ENCODE measurements at regions not wholly inside any gene's neighbourhood (a gene's known extent, or its start where the extent isn't known, plus 50 kb on each side); places are given as distances from the start of the nearest gene placed in this dataset.

DNA sequence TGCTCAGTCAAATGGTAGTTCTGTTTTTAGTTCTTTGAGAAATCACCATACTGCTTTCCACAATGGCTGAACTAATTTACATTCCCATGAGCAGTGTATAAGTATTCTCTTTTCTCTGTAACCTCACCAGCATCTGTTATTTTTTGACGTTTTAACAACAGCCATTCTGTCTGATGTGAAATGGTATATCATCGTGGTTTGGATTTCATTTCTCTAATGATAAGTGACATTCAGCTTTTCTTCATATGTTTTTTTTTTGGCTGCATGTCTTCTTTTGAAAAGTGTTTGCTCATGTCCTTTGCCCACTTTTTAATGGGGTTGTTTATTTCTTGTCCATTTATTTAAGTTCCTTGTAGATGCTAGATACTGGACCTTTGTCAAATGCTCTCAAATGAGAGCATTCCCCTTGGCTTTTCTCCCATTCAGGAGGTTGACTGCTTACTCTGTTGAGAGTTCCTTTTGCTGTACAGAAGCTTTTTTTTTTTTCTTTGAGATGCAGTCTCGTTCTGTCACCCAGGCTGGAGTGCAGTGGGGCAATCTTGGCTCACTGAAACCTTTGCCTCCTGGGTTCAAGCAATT, 58.7 kb upstream of the RGMB start:
- intact Hi-C loops (cut with DNase I) = no loop called here
- no peaks in the 10 kb centered on the region for H3K4me1 ChIP-seq
- no peaks in the 10 kb centered on the region for H3K36me3 ChIP-seq
- no peaks in the 10 kb centered on the region for H3K27me3 ChIP-seq (ENCODE audit: low read depth)
- TF ChIP-seq, protein P1, sequence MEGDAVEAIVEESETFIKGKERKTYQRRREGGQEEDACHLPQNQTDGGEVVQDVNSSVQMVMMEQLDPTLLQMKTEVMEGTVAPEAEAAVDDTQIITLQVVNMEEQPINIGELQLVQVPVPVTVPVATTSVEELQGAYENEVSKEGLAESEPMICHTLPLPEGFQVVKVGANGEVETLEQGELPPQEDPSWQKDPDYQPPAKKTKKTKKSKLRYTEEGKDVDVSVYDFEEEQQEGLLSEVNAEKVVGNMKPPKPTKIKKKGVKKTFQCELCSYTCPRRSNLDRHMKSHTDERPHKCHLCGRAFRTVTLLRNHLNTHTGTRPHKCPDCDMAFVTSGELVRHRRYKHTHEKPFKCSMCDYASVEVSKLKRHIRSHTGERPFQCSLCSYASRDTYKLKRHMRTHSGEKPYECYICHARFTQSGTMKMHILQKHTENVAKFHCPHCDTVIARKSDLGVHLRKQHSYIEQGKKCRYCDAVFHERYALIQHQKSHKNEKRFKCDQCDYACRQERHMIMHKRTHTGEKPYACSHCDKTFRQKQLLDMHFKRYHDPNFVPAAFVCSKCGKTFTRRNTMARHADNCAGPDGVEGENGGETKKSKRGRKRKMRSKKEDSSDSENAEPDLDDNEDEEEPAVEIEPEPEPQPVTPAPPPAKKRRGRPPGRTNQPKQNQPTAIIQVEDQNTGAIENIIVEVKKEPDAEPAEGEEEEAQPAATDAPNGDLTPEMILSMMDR (IDR thresholded peaks at IDR 0.05) = no peak
- no peaks in the 10 kb centered on the region for H3K9me3 ChIP-seq
- H3K4me3 ChIP-seq = no peak overlapping the region
- ATAC-seq = no peak
- no peak overlapping the region for H3K27ac ChIP-seq
- no peak for DNase-seq

DNA sequence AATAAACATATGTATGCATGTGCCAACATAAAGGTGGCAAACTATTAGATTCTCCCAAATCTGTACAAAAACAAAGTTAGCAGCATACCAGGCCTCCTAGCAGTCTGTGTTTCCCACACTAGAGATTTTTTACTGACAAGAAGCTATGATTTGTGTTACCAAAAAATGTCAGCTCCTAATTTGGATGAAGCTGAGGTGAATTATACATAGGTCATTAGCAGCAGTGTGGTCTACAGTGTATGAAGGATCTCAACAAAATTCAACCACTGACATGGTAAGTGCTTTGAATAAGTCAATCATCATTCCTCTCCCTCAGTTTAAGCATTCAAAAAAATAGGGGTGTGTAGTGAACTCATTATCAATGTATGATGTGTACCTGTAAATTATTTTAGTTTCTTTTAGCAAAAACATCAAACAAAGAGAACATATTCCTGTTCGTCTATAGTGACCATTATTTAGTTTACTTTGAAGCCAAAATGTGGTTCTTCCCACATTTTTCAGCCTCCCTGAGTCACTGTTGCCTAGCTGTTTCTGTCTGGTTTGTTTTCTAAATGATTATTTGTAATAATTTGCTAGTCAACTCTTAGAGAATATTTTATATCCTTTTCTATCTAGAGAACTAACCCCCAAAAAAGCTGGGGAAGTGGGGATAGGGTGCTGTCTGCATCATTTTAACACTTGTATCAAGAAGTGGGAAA, 52.1 kb upstream of the RGMB start:
- H3K27ac ChIP-seq = no peak overlapping the region
- no peak overlapping the region for H3K4me3 ChIP-seq
- intact Hi-C loops (cut with DNase I) = no loop called here
- no peaks in the 10 kb centered on the region for H3K4me1 ChIP-seq
- ATAC-seq = no peak
- TF ChIP-seq, protein P1 (IDR thresholded peaks at IDR 0.05) = no peak
- H3K36me3 ChIP-seq = no peaks in the 10 kb centered on the region
- no peak for DNase-seq
- H3K9me3 ChIP-seq = no peaks in the 10 kb centered on the region
- no peaks in the 10 kb centered on the region for H3K27me3 ChIP-seq (ENCODE audit: low read depth)

DNA sequence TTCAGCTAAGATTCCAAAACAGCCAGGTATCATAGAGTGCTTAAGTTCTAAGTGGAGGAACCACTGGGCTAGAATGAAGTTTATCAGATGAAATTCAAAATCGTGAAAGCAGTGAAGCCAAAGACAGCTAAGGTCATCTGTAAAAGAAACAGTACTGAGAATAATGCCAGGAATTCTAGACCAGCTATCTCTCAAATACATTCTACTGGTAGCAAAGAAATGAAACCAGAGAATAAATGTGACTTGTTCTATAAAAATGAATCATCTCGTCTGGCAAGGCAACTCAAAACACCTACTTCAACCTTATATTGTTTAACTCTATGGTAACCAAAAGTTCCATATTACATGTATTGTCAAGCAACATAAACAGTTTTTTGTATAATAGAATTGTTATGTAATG, 51.3 kb upstream of the RGMB start:
- no peak overlapping the region for H3K4me3 ChIP-seq
- no peaks in the 10 kb centered on the region for H3K36me3 ChIP-seq
- no peaks in the 10 kb centered on the region for H3K27me3 ChIP-seq (ENCODE audit: low read depth)
- no peak overlapping the region for H3K27ac ChIP-seq
- H3K4me1 ChIP-seq = no peaks in the 10 kb centered on the region
- no peak for ATAC-seq
- DNase-seq = no peak
- TF ChIP-seq, protein P1 (IDR thresholded peaks at IDR 0.05) = no peak
- intact Hi-C loops (cut with DNase I) = no loop called here
- no peaks in the 10 kb centered on the region for H3K9me3 ChIP-seq

DNA sequence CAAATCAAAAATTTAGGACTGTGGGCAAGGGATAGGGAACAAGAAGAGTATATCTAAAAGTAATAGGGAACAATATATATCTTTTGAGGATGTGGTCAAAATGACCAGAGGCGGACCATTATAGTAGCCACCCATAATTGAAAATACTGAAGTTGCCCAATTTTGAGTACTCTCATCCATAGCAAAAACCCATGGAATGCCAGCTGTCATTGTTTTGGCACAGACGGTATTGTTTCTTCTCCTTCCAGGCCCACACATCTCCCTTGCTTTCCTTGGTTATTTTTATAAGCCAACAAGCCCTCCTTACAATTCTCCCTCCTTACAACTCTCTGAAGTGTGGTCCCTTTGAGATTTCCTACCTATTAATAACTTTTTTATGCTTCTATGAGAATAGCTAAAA, 50.4 kb upstream of the RGMB start:
- H3K4me3 ChIP-seq = no peak overlapping the region
- ATAC-seq = no peak
- no peak overlapping the region for H3K27ac ChIP-seq
- H3K36me3 ChIP-seq = no peaks in the 10 kb centered on the region
- no peaks in the 10 kb centered on the region for H3K27me3 ChIP-seq (ENCODE audit: low read depth)
- intact Hi-C loops (cut with DNase I) = no loop called here
- no peaks in the 10 kb centered on the region for H3K4me1 ChIP-seq
- no peak for DNase-seq
- no peaks in the 10 kb centered on the region for H3K9me3 ChIP-seq
- TF ChIP-seq, protein P1 (IDR thresholded peaks at IDR 0.05) = no peak

All from lower lobe of right lung (tissue), 2 donors.